GM19043 (cell line): ENCODE measurements at regions not wholly inside any gene's neighbourhood (a gene's known extent, or its start where the extent isn't known, plus 50 kb on each side); places are given as distances from the start of the nearest gene placed in this dataset.

Source experiments
- ATAC-seq: cut with Tn5 transposase; IDR thresholded peaks from one replicate; pipeline ENCODE4 v1.9.1; 2021; ENCODE audit warnings: low read depth; ENCODE audit not compliant: unreplicated experiment

- no peak for ATAC-seq
These were observed 274.5 kb downstream of the MYCN start for GRCh38 chr2:16214861-16215260.

GRCh38 chr2:16214391-16214790 lies 274.0 kb downstream of the MYCN start:
- ATAC-seq: no peak

DNA sequence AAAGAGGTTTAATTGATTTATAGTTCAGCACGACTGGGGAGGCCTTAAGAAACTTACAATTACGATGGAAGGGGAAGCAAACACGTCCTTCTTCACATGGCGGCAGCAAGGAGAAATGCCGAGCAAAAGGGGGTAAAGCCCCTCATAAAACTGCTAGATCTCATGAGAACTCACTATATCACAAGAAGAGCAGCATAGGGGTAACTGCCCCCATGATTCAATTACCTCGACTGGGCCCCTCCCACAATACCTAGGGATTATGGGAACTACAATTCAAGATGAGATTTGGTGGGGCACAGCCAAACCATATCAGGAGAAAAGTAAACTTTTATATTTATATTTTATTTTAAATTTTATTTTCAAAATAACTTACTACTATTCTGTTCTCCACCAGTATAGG lies 272.0 kb downstream of the MYCN start:
- ATAC-seq: no peak

- no peak for ATAC-seq
These were observed 271.0 kb downstream of the MYCN start for GRCh38 chr2:16211341-16211740.

DNA sequence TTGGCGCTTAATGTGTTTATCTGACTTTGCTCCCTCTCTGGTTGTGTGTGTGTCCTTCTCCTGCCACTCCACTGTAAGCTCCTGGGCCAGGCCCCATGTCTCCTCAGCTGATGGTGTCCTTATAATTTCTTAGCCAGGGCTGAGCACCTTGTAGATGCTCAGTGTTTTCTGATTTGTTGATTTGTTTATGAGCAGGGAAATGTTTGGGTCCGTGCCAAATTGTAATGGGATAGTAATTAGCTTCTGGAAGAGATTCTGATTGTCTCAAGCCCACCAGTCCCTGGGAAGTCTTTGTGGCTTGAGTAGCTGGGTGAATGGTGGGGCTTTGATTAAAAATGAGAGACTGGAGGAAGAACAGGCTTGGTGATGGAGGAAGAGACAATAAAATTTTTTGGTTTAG lies 270.5 kb downstream of the MYCN start:
- no peak for ATAC-seq

- ATAC-seq: no peak
These were observed 269.4 kb downstream of the MYCN start for GRCh38 chr2:16209799-16210198.

DNA sequence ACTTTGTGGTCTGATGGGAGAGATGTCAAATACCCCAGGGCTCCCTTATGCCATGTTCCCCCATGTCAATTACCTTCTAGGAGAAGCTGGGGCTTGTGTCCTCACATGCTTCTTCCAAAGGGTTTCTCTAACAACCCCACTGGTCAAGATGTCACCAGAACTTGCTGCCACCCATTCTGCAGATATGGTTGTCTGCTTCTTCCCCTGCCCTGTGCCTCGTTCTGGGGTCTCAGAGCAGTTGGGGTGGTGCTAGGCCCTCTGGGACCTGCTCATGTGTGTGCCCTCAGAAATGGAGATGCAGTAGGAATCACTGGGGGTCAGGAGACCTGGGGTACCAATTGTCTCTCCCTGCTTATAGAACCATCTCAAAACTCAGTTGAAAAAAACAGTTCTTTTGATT lies 268.6 kb downstream of the MYCN start:
- no peak for ATAC-seq

DNA sequence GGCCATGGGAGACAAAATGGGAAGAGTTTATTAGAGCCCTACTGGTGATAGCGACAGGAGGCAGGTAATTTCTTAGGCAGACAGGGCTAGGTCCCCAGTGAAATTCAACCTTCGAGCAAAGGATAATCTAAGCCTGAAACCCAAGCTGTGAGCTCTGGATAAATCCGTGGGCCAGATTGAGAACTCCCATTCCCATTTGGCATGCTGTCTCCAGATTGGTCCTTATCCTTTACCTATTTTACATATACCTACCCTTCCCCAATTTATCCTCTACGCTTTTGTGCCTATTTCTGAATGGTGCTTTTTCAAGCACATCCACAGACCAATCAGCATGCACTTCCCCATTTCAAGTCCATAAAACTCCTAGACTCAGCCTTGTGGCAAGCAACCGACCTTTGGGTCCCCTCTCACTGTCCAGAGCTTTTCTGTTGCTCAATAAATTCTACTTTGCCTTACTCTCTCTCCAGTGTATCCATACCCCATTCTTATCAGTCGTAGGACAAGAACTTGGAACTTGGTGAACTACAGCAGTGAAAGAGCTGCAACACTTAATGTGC lies 268.0 kb downstream of the MYCN start:
- no peak for ATAC-seq

- ATAC-seq: no peak
These were observed 267.3 kb downstream of the MYCN start for GRCh38 chr2:16207611-16208010.

GRCh38 chr2:16207151-16207550 lies 266.8 kb downstream of the MYCN start:
- ATAC-seq: no peak

DNA sequence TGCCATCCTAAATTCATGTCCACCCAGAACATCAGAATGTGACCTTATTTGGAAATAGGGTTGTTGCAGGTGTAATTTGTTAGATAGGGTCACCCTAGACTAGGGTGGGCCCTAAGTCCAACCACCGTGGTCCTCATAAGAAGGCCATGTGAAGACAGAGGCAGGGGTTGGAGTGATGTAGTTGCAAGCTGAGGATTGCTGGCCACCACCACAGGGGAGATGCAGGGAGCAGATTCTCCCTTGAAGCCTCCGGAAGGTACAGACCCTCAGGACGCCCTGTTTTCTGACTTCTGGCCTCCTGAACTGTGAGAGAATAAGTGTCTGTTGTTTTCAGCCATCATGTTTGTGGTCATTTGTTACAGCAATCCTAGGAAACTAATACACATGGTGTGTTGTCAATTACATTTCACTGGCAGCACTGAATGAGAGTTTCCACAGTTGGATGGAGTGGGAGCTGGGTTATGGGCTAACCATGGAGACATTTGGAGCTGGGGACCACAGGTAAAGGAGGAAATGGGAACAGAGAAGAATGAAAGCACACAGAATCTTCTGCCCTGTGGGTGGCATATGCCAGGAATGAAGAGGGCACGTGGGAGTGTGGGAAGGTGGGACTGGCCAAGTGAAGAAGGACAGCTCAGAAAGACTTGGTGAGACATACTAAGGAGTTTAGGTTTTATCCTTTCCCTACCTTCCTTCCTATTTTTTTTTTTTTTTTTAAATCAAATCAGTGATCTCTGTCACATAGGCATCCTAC lies 266.0 kb downstream of the MYCN start:
- no peak for ATAC-seq

- no peak for ATAC-seq
These were observed 265.3 kb downstream of the MYCN start for GRCh38 chr2:16205631-16206030.

DNA sequence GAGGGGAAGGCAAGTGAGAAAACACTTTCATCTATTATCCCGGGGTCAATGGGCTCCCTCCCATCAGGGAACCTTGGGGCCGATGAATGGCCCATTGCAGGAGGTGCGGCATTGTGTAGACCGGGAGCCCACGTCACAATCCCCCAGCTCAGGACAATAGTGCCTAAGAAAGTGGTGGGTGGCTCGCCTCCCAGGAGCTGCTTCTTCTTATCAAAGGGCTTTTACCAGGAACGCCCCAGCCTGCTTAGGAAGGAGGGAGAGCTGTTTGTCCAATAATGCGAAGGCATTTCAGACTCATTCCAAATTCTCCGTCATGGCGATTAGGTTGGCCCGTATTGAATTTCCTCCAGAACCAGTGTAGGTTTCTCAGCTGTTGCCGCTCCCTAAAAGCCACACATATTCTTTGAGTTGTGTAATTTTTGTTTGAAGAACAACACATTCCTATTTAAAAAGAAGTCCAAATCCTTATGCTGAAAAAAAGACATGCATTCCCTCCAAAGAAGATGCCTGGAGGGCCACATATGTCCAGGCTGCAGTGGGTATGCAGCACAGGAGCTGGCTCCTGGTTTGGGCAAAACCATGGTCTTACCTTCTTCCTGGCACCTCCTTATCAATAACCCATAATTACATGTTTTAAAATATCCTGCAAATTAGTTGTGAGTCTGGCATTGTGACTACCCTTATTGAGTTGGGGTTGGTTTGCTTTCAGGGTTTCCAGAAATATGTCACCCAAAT lies 264.7 kb downstream of the MYCN start:
- ATAC-seq: no peak

- ATAC-seq: no peak
These were observed 263.9 kb downstream of the MYCN start for GRCh38 chr2:16204251-16204650.

GRCh38 chr2:16203691-16204090 lies 263.3 kb downstream of the MYCN start:
- no peak for ATAC-seq

DNA sequence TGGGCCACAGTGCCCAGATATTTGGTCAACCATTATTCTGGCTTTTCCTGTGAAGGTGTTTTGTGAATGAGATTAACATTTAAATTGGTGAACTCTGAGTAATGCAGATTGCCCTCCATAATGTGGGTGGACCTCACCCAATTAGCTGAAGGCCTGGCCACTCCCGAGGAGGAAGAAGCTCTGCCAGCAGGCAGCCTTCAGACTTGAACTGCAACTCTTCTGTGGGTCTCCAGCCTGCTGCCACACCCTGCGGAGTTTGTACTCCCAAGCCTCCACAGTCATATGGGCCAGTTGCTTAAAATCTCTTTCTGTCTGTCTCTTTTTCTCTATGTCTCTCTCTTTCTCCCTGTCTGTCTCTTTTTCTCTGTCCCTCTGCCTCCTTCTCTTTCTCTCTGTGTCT lies 262.7 kb downstream of the MYCN start:
- no peak for ATAC-seq

DNA sequence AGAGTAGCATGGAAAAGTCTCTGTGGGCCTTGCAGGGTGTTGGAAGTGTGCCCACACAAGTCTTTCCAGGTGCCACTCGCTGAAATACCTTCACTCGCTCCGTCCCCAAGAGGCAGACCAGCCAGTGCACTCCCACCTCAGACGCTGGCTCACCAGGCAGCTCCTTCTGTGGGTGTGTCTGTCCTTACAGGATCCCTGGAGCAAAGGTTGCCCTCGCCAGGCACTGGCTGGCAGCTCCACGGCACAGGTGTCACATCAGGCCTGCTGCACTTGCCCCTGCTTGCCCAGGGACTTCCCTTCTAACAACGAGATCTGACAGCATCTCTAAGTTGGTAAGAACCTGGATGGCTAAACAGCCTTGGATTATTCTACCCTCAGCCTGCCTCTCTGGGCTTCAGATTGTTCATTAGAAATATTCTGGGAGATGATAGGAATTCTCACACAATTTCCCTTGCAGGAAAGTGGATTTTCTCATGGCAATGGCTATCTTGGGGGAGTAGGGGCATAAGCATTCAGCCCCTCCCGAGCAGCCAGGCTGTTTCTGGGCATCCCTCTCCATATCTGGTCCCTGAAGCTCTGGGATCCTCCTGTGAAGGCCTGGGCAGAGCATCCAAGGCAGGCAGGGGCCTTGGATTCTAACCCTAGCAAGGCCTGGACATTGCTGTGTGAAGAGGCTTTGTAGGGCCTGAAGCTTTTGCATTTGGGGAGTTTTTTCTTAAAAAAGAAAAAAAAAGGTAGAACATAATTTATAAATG lies 262.1 kb downstream of the MYCN start:
- no peak for ATAC-seq

DNA sequence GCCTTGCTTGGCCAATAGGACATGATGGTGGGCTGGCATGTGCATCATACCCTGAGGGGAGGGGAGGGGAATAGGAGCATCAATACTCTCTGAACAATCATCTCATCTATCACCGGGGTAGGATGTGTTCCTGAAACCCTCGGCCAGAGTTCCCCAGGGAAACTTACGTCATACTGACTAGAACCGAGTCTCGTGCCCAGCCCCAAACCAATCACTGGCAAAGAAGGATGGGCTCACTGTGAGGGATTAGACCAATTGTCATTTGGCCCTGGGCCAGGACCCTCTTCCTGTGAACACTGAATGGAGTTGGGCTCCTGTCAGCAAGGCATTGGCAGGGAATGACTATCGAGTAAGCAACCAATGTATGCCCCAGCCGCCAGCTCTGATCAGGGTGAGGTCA lies 261.5 kb downstream of the MYCN start:
- no peak for ATAC-seq

DNA sequence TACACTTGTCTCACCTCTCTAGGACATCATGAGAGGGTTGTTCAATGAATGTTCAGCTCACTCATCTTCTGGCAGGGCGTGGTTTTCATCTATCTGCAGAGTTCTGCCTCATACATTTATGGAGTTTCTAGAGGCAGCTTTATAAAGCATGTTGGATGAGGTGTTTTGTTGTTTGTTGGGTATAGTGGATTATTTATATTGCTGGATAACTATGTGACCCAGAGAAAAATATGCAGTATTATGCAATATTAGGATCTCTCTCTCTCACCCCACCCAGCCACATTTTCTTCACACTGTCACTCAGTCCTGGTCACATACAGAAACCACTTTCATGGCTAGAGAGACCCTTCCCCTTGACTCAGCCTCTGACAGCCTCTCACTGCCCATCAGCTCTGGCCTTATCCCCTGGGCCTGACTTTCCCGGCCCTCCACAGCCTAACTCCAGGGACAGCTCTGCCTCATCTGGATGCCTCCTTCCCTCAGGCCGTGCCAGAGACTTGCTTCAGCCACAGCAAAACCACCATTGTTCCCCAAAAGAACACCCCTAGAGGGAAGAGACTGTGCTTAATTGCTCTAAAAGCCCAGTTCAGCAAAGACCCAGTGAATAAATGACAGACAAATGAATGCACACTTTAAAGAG lies 260.3 kb downstream of the MYCN start:
- ATAC-seq: no peak

GRCh38 chr2:16199882-16200553 lies 259.7 kb downstream of the MYCN start:
- ATAC-seq: no peak
